Esophagus squamous epithelium (tissue), 5 donors: ENCODE measurements at regions not wholly inside any gene's neighbourhood (a gene's known extent, or its start where the extent isn't known, plus 50 kb on each side); places are given as distances from the start of the nearest gene placed in this dataset.

ENCODE experiments used
- DNase-seq: peaks from one replicate; lab custom pipeline; 2025; lab: John Stamatoyannopoulos, UW
- H3K27ac ChIP-seq, 4 donors: fragments of 200-600 bp; sonication (generic); one replicate each; pipeline ENCODE4 v1.5.1; 2016 to 2019; ENCODE audit warnings: mild to moderate bottlenecking in 1 of 4
- H3K27me3 ChIP-seq, 4 donors: fragments of 200-600 bp; sonication (generic); 1 replicate in 3 of 4; 2 replicates in 1 of 4; pipeline versions ENCODE4 v1.5.1 to v1.6.0; 2017 to 2021; ENCODE audit warnings: antibody characterized with exemption in 1 of 4
- H3K36me3 ChIP-seq, 3 donors: fragments of 200-600 bp; sonication (generic); one replicate each; pipeline ENCODE4 v1.5.1; 2016 to 2019
- H3K4me1 ChIP-seq, 3 donors: fragments of 200-600 bp; sonication (generic); one replicate each; pipeline ENCODE4 v1.5.1; 2017 to 2019
- H3K4me3 ChIP-seq, 4 donors: fragments of 200-600 bp; sonication (generic); 1 replicate in 3 of 4; 2 replicates in 1 of 4; pipeline ENCODE4 v1.5.1; 2016 to 2019; ENCODE audit warnings: mild to moderate bottlenecking in 2 of 4, moderate library complexity in 1 of 4
- H3K9me3 ChIP-seq, 3 donors: fragments of 200-600 bp; sonication (generic); one replicate each; pipeline ENCODE4 v1.5.1; 2016 to 2019
- POLR2A ChIP-seq, 4 donors: fragments of 450-650 bp; IDR thresholded peaks; one replicate each; pipeline ENCODE4 v1.6.1; 2017; ENCODE audit warnings: antibody characterized with exemption in 4 of 4, mild to moderate bottlenecking in 4 of 4, moderate library complexity in 3 of 4
- WGBS, 2 donors: methylation state at CpG; one replicate each; pipeline ENCODE4 v1.1.5; 2018; 5-methylcytosine and 5-hydroxymethylcytosine counted together
- intact Hi-C: fragments of 100-400 bp; cut with DNase I; formaldehyde crosslinking; loops from one replicate; pipeline ENCODE4 v1.15.0; 2022
- TF ChIP-seq, protein P1 (sequence below), 6 experiments: fragments of 450-650 bp in 4 of 6; fragments of 200-600 bp in 2 of 6; sonication (generic) in 2 of 6; IDR thresholded peaks; one replicate each; pipeline ENCODE4 v1.5.1; 2016 to 2019; ENCODE audit warnings: antibody characterized with exemption in 6 of 6, mild to moderate bottlenecking in 4 of 6, moderate library complexity in 4 of 6
- donor health status: DM: yes; HTN: yes; CAD: no.

DNA sequence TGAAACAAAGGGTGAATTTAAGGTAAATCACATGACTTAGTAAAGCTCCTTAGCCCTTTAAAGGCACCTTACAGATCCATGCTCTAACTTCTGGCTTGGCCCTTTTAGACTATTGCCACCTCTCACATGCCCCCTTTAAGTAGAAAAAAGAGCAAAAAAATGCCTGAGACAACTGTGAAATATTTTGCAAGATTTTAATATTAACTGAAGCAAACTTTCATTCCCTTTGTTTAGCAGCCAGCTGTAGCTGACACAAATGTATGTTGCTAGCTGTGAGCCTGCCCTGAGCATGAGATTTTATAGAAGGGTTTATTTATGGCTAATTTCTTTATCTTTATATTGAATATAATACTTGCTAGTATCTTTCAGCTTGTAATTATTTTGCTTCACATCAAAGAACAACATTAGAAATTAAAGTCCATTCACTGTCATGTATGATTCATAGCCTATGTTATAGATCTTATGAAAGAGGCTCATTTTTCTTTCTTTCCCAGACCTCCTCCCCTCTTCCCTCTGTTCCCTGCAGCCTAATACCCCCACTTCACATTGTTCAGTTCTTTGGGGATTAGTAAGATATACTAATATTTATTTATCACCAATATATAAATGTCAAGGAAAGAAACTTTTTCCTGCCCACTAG lies 637.2 kb upstream of the ZEB2 start:
- Histone ChIP-seq H3K4me1 (peaks cover 0 to 17% (median 0%) of the 10 kb centered on the region in 3 donors), H3K9me3 (no peaks in the 10 kb centered on the region), H3K4me3 (no peak overlapping the region), H3K27ac (peak overlapping the region in 3 of 4 donors; percentile 21 to 65 (median 47)), H3K27me3 (no peaks in the 10 kb centered on the region), H3K36me3 (no peaks in the 10 kb centered on the region)
- DNase-seq, result no peak
- intact Hi-C loops, result no loop called here
- TF ChIP-seq POLR2A (IDR thresholded peaks at IDR 0.05), result no peak
- TF ChIP-seq, protein P1, sequence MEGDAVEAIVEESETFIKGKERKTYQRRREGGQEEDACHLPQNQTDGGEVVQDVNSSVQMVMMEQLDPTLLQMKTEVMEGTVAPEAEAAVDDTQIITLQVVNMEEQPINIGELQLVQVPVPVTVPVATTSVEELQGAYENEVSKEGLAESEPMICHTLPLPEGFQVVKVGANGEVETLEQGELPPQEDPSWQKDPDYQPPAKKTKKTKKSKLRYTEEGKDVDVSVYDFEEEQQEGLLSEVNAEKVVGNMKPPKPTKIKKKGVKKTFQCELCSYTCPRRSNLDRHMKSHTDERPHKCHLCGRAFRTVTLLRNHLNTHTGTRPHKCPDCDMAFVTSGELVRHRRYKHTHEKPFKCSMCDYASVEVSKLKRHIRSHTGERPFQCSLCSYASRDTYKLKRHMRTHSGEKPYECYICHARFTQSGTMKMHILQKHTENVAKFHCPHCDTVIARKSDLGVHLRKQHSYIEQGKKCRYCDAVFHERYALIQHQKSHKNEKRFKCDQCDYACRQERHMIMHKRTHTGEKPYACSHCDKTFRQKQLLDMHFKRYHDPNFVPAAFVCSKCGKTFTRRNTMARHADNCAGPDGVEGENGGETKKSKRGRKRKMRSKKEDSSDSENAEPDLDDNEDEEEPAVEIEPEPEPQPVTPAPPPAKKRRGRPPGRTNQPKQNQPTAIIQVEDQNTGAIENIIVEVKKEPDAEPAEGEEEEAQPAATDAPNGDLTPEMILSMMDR (IDR thresholded peaks at IDR 0.05), result no peak

DNA sequence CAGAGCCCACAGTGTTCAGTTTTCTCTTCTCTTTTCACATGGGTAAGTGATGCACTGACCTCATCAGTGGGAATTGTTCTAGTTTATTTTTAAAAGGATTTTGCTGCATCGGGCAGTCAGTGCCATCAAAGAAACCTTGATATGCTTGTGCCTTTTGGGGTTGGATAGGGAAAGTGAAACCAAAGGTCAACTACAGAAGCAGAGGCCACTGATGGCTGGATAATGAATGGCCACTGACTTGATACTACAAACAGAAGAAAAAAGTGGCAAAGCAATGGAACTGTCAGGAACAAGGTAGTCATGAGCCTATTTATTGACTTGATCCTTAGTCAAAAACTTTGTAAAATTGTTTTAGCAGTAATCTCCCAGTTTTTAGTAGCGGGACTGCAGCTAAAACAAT lies 636.3 kb upstream of the ZEB2 start:
- intact Hi-C loops, result no loop called here
- DNase-seq, result no peak
- TF ChIP-seq, protein P1 (IDR thresholded peaks at IDR 0.05), result no peak
- no peak for TF ChIP-seq POLR2A (IDR thresholded peaks at IDR 0.05)
- Histone ChIP-seq H3K4me1 (peaks cover 0 to 17% (median 0%) of the 10 kb centered on the region in 3 donors), H3K27me3 (no peaks in the 10 kb centered on the region), H3K27ac (no peak overlapping the region), H3K9me3 (no peaks in the 10 kb centered on the region), H3K36me3 (no peaks in the 10 kb centered on the region), H3K4me3 (no peak overlapping the region)
- 71% methylated on average over 2 of the region's 2 CpGs for WGBS, 2 donors

DNA sequence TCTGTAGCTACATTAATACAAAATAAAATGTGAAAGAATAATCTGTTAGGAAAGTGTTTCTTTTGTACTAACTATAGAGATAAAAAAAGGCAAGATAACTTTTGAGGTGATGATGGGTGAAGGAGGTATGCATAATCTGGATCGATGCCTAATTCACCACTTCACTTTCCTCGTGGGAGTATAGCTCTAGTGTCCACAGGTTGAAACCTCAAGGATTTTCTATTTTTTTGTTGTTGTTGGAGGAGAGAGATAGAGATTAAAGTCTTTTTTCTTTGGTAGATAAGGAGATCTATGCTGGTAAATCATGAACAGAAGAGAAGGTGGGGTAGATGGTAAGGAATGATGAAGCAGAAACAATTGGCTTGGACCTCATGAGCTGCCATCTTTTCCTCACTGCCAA lies 635.3 kb upstream of the ZEB2 start:
- DNase-seq, result no peak
- WGBS, 2 donors, result 67 to 78% methylated on average over 2 of the region's 2 CpGs
- H3K36me3 ChIP-seq, result no peaks in the 10 kb centered on the region
- no peaks in the 10 kb centered on the region for H3K27me3 ChIP-seq
- H3K4me1 ChIP-seq, result peaks cover 0 to 17% (median 0%) of the 10 kb centered on the region in 3 donors
- intact Hi-C loops, result no loop called here
- no peak for TF ChIP-seq POLR2A (IDR thresholded peaks at IDR 0.05)
- TF ChIP-seq, protein P1 (IDR thresholded peaks at IDR 0.05), result no peak
- no peak overlapping the region for H3K27ac ChIP-seq
- H3K9me3 ChIP-seq, result no peaks in the 10 kb centered on the region
- H3K4me3 ChIP-seq, result no peak overlapping the region

DNA sequence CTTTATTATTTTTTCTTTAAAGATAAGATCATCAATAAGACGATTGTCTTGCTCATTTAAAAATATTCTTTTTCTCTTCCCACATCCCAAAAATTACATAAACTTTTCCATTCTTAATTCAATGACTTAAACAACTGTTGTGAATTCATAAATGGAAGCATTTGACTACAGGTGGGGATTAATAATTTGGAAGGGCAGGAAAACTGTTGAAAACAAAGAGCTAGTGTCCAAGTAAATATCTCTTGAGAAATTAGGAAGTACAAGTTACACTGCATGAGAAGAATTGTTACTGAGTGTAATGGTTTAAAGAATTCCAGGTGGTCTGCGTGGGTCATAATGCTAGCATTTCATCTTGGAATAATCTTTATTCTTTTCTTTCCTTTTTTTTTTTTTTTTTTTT lies 634.8 kb upstream of the ZEB2 start:
- no peaks in the 10 kb centered on the region for H3K9me3 ChIP-seq
- no peak overlapping the region for H3K27ac ChIP-seq
- intact Hi-C loops, result no loop called here
- no peak overlapping the region for H3K4me3 ChIP-seq
- TF ChIP-seq, protein P1 (IDR thresholded peaks at IDR 0.05), result no peak
- TF ChIP-seq POLR2A (IDR thresholded peaks at IDR 0.05), result no peak
- no peak for DNase-seq
- peaks cover 0 to 17% (median 0%) of the 10 kb centered on the region in 3 donors for H3K4me1 ChIP-seq
- 66 to 79% methylated on average over 2 of the region's 2 CpGs for WGBS, 2 donors
- no peaks in the 10 kb centered on the region for H3K36me3 ChIP-seq
- no peaks in the 10 kb centered on the region for H3K27me3 ChIP-seq

DNA sequence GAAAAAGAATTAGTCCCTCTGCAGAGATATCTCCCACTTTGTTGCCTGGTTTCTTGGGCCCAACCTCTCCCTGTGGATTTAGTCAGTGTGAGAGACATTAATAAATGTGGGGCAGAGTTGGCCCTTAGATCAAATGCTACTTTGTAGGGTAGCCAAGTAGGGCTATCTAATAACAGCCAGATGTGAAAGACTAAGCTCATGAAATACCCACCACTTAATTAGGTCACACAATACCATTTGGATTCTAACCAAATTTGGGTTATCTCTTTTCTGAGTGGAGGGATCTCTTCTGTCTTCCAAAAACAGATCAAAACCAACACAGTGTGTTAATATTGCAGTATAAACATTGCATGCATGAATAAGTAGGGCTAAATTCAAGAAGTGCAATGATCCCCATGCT lies 626.8 kb upstream of the ZEB2 start:
- intact Hi-C loops, result no loop called here
- no peaks in the 10 kb centered on the region for H3K36me3 ChIP-seq
- TF ChIP-seq POLR2A (IDR thresholded peaks at IDR 0.05), result no peak
- TF ChIP-seq, protein P1 (IDR thresholded peaks at IDR 0.05), result no peak

More for the DNA sequence above, 626.8 kb upstream of the ZEB2 start:
- no peaks in the 10 kb centered on the region for H3K9me3 ChIP-seq
- no peak for DNase-seq
- no peaks in the 10 kb centered on the region for H3K27me3 ChIP-seq
- no peaks in the 10 kb centered on the region for H3K4me1 ChIP-seq
- no peak overlapping the region for H3K4me3 ChIP-seq
- H3K27ac ChIP-seq, result no peak overlapping the region
